ENCODE measurements at regions not wholly inside any gene's neighbourhood (a gene's known extent, or its start where the extent isn't known, plus 50 kb on each side); places are given as distances from the start of the nearest gene placed in this dataset.

DNA sequence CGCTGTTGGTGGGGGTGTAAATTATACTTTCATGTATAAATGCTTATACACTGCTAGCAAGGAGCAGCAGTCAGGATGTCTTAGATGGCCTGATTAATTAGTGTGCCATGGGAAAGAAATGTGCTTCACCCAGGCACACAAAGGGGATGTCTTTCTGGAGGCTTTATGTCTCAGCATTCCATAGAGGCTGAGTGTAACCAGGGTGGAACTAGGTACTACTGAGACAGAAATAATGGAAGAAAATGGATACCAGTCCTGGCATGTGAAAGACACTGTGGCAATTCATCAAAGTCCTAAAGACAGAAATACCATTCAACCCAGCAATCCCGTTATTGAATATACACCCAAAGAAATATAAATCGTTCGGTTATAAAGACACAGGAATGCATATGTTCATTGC lies 52.5 kb downstream of the PF4 start:
- TF ChIP-seq POLR2A (IDR thresholded peaks at IDR 0.05; ENCODE audit: low read depth, low read length) (no peak), MYC (IDR thresholded peaks at IDR 0.05; ENCODE audit: low read depth, low read length) (no peak), POLR2AphosphoS5 (IDR thresholded peaks at IDR 0.05; ENCODE audit: insufficient read depth, low read depth, low read length) (no peak), JUN (IDR thresholded peaks at IDR 0.05; ENCODE audit: borderline replicate concordance, insufficient read depth, insufficient read length, low read depth) (no peak), FOS (IDR thresholded peaks at IDR 0.05; ENCODE audit: borderline replicate concordance, insufficient read depth, low read length) (no peak), GATA2 (IDR thresholded peaks at IDR 0.05; ENCODE audit: insufficient read depth, insufficient read length, low read depth, low read length) (no peak), EZH2 (IDR thresholded peaks at IDR 0.05; ENCODE audit: borderline replicate concordance, low read depth, low read length, severe bottlenecking) (no peak)
- TF ChIP-seq, protein P1, sequence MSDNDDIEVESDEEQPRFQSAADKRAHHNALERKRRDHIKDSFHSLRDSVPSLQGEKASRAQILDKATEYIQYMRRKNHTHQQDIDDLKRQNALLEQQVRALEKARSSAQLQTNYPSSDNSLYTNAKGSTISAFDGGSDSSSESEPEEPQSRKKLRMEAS (IDR thresholded peaks at IDR 0.05; ENCODE audit: insufficient read depth, insufficient read length), result no peak
- TF ChIP-seq, protein P2, sequence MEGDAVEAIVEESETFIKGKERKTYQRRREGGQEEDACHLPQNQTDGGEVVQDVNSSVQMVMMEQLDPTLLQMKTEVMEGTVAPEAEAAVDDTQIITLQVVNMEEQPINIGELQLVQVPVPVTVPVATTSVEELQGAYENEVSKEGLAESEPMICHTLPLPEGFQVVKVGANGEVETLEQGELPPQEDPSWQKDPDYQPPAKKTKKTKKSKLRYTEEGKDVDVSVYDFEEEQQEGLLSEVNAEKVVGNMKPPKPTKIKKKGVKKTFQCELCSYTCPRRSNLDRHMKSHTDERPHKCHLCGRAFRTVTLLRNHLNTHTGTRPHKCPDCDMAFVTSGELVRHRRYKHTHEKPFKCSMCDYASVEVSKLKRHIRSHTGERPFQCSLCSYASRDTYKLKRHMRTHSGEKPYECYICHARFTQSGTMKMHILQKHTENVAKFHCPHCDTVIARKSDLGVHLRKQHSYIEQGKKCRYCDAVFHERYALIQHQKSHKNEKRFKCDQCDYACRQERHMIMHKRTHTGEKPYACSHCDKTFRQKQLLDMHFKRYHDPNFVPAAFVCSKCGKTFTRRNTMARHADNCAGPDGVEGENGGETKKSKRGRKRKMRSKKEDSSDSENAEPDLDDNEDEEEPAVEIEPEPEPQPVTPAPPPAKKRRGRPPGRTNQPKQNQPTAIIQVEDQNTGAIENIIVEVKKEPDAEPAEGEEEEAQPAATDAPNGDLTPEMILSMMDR (IDR thresholded peaks at IDR 0.05; ENCODE audit: extremely low read depth in 1 of 2, insufficient read depth in 1 of 2, low read depth in 1 of 2, low read length in 2 of 2), result no peak
- ChIA-PET CTCF (no interaction called here), POLR2A (no interaction called here)
- H4K20me1 ChIP-seq (replicated peaks; ENCODE audit: control insufficient read depth, extremely low read depth, insufficient read depth, low read length), result no peaks in the 10 kb centered on the region
- no peaks in the 10 kb centered on the region for H3K79me2 ChIP-seq (ENCODE audit: control insufficient read depth, insufficient read depth, low read length)
- H3K4me2 ChIP-seq (ENCODE audit: insufficient read depth, low read length), result no peak overlapping the region
- dilution Hi-C loops (cut with MboI; ENCODE audit: extremely low pct_ligation_motif_present, low sequenced_read_pairs) (no loop called here), intact Hi-C loops (cut with micrococcal nuclease) (no loop called here)
- no peak overlapping the region for H2AFZ ChIP-seq (ENCODE audit: low read depth, low read length)
- H3K27me3 ChIP-seq (ENCODE audit: control insufficient read depth in 2 of 2, insufficient read depth in 2 of 2, low read length in 2 of 2), result no peaks in the 10 kb centered on the region
- DNase-seq (ENCODE audit: low read depth, low spot score), result no peak
- H3K9me3 ChIP-seq (replicated peaks; ENCODE audit: control insufficient read depth, insufficient read depth, low read length), result no peaks in the 10 kb centered on the region
- no peak overlapping the region for H3K9ac ChIP-seq (replicated peaks; ENCODE audit: extremely low read depth, insufficient read depth, low read length)
- H3K27ac ChIP-seq (ENCODE audit: insufficient read depth, low read depth, low read length), result no peak overlapping the region
- H3K4me3 ChIP-seq (replicated peaks in 1 of 3; ENCODE audit: insufficient read depth in 1 of 3, low read depth in 1 of 3, low read length in 3 of 3), result no peak overlapping the region
- H3K36me3 ChIP-seq (ENCODE audit: control insufficient read depth in 2 of 2, extremely low read depth in 1 of 2, insufficient read depth in 2 of 2, low read length in 2 of 2), result no peaks in the 10 kb centered on the region
- FAIRE-seq, result no peak
- no peaks in the 10 kb centered on the region for H3K4me1 ChIP-seq (ENCODE audit: control insufficient read depth, extremely low read depth, insufficient read depth, low read length)
- BruUV-seq (replicated peaks), result no TSS peak
- H3K9me1 ChIP-seq (replicated peaks; ENCODE audit: control insufficient read depth, extremely low read depth, insufficient read depth, low read length), result no peaks in the 10 kb centered on the region
